Dedifferentiated amniotic fluid mesenchymal stem cell (primary cell): ENCODE measurements at regions not wholly inside any gene's neighbourhood (a gene's known extent, or its start where the extent isn't known, plus 50 kb on each side); places are given as distances from the start of the nearest gene placed in this dataset.
"Not testable (repeated sequence)": the region's sequence is repeated elsewhere in the genome, so short reads cannot be mapped to it uniquely, and the experiment has no call there.

Source experiments
- DNase-seq: peaks from one replicate; pipeline ENCODE4 v3.0.0-alpha.2; 2016; ENCODE audit errors: extremely low spot score

GRCh38 chr3:145175626-145176025 lies 985.4 kb downstream of the PLOD2 start:
- peak; percentile 80 for DNase-seq

DNA sequence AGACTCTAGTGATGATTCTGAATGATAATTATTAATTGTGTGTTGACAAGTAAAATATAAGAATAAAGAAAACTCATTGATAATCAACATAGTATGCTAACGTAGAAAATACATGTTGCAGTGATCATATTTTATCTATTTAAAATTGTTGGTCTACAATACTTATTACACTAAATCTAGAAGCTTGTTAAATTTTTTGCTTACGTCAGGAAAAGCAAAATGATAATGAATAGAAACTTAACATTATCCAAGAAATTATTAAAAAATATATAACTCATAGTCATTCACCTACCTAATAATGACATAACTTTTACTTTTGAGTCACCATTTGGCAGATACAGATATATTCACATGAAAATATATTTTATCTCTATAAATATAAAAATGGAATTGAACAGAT lies 984.1 kb downstream of the PLOD2 start:
- no peak for DNase-seq

DNA sequence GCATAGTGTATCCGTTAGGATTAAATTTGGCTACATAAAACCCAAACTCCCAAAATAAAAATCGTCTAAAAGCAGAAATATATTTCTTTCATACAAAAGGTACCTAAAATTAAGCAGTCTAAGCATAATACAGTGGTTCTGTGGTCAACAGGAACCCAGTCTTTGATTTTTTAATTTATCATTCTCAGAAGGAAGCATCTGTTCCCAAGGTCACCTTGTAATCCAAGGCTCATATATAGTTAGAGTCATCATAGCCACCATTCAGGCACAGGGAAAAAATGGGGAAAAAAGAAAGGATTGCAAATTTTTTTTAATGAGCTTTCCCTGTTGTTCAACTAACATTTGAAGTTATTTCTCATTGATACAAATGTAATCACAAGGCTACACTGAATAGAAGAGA lies 983.2 kb downstream of the PLOD2 start:
- DNase-seq = no peak

- no peak for DNase-seq
These were observed 978.6 kb downstream of the PLOD2 start for GRCh38 chr3:145182196-145182911.

GRCh38 chr3:145183261-145183660 lies 977.7 kb downstream of the PLOD2 start:
- no peak for DNase-seq

DNA sequence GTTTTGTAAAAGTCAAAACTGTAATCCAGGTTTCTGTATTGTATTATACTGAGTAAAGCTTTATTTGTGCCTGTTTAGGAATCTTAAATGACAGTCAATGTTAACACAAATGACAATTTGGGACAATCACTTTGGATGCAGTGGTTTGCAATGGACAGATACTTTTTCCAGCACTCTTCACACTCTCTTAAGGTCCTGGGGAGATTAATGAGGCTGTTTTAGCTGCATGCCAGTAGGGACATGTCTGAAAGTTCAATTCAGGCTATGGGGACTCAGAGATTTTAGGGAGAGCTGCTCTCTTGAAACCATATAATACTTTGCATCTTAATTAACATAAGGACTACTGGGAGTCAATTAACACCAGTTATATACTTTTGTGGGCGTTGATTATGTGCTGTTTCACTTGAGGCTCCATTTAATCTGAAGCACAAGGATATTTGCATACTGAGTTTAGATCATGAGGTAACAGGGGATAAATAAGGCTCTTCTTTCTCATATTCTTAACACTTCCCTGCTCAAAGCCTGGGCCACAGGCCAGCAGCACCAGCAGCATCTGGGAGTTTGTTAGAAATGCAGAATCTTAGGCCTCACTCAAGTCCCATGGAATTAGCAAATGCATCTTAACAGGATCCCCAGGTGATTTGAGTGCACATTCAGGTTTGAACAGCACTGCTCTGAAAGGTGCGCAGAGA lies 972.8 kb downstream of the PLOD2 start:
- no peak for DNase-seq

GRCh38 chr3:145190138-145190537 lies 970.8 kb downstream of the PLOD2 start:
- DNase-seq = no peak

- no peak for DNase-seq
These were observed 970.2 kb downstream of the PLOD2 start for GRCh38 chr3:145190761-145191160.

- DNase-seq = no peak
These were observed 969.4 kb downstream of the PLOD2 start for GRCh38 chr3:145191543-145191942.

DNA sequence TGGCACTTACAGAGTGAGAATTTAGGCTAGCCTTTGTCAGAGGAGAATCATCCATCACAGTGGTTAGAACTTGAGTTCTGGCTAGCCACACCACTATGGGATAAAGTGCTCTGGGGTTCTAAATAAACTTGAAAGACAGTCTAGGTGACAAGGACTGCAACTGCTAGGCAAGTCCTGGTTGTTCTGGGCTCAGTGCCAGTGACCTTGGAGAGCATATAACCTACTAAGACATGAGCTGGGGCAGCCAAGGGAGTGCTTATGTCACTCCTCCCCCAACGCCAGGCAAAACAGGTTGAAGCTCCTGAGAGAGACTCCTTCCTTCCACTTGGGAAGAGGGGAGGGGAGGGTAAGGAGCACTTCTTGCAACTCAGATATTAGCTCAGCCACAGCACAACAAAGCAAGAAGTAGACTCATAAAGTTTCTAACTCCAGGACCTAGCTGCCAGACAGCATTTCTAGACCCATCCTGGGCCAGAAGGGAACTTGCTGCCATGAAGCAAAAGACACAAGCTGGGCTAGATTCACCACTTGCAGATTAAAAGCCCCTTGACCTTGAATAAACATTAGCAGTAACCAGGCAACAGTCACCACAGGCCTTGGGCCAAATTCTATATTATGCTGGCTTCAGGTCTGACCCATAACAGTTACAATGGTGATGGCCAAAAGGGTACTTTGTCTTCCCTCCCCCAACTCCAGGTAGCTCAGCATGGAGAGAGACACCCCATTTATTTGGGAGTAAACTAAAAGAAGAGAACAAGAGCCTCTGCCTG lies 963.7 kb downstream of the PLOD2 start:
- no peak for DNase-seq

- DNase-seq = no peak
These were observed 963.2 kb downstream of the PLOD2 start for GRCh38 chr3:145197821-145198220.

DNA sequence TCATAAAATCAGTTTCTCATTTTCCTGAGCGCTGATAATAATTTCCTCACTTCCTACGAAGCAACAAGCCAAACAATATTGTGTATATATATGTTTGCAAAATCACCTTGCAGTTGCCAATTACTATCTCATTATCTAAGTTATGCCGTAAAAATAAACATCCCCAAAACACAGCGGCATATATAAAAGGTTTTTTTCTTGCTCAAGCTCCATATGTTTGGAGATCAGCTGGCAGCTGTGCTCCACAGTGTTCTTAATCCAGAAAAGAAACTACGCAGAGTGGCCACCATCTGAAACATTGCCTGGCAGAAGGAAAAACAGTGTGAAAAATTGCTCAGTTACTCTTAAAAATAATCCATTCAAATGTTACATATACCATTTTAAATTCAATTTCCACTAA lies 951.4 kb downstream of the PLOD2 start:
- DNase-seq = no peak

DNA sequence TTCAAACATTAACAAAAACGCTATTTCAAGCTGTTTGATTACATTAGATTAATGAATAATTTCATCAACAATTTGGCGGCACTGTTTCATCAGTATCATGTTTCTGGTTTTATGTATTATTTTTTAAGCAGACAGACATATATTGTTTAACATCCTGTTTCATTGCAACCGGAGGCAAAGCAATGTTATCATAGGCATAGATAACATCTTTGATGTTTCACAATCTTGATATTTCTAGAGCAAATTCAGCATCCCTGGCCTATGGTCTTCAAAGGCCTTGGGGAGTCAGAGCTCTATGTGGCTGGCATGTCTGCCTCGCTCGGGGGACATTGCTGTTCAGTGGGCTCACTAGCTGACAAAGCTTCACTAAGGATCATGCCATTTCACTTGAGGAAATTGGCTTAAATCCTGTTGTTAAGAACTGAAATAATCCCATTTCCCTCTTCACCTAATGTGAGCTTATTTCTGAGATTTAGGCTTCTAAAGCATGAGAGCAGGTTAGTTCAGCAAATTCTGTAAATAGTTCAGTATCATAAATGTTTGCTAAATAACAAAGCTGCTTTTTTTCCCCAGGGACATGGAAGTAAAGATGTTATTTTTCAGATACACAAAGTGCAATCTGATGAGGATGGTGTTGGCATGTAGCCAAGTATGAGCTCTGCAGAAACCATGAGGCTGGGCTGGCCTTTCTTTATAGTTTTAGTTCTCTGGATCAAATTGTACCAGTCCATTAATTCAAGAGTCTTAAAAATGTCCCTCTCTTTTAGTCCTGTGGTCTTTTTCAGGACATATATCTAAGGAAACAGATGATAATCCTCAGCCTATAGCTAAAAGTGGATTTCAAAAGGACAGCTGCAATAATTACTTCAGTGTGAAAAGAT lies 941.4 kb downstream of the PLOD2 start:
- no peak for DNase-seq

DNA sequence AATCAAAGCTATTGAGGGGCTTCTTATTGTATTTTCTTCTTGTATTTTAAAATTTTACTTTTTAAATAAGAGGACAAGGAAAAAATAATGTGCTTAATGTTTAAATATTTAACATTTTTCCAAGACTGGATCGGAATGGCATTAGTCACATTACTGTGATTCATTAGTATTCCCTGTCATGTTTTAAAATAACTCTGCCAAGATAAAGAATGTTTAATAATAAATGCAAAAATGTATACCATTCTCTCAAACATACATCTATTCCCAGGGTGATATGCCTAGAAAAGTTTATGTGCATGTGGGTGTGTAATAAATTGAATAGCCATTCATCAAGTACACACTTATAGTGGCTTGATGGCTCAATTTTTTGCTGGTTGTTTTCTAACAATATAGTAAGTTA lies 936.1 kb downstream of the PLOD2 start:
- DNase-seq = no peak

- DNase-seq = peak; percentile 83
These were observed 917.1 kb downstream of the PLOD2 start for GRCh38 chr3:145243875-145244274.

DNA sequence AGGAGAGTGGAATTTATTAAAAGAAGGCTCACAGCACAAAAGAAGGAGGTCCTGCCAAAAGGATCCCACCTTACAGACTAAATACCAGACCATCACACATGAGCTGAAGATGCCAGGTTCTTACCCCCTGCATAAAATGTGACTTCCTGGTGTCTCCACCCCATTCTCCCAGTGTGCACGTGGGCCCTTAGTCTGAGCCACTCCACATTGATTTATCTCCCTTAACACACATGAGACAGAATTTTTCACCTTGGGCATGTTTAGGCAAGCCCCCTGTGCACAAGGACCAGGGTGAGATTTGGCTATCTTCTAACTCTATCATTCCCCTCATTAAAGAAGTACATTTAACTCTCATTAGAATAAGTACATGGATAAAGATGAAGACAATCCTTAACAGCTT lies 916.7 kb downstream of the PLOD2 start:
- DNase-seq = no peak

GRCh38 chr3:145246291-145246690 lies 914.7 kb downstream of the PLOD2 start:
- DNase-seq = no peak

- no peak for DNase-seq
These were observed 912.1 kb downstream of the PLOD2 start for GRCh38 chr3:145248928-145249327.

GRCh38 chr3:145251311-145251710 lies 909.7 kb downstream of the PLOD2 start:
- DNase-seq = no peak

DNA sequence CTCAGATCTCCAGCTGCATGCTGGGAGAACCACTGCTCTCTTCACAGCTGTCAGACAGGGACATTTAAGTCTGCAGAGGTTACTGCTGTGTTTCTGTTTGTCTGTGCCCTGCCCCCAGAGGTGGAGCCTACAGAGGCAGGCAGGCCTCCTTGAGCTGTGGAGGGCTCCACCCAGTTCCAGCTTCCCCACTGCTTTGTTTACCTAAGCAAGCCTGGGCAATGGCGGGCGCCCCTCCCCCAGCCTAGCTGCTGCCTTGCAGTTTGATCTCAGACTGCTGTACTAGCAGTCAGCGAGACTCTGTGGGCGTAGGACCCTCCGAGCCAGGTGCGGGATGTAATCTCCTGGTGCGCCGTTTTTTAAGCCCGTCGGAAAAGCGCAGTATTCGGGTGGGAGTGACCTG lies 903.0 kb downstream of the PLOD2 start:
- not testable (repeated sequence) for DNase-seq

DNA sequence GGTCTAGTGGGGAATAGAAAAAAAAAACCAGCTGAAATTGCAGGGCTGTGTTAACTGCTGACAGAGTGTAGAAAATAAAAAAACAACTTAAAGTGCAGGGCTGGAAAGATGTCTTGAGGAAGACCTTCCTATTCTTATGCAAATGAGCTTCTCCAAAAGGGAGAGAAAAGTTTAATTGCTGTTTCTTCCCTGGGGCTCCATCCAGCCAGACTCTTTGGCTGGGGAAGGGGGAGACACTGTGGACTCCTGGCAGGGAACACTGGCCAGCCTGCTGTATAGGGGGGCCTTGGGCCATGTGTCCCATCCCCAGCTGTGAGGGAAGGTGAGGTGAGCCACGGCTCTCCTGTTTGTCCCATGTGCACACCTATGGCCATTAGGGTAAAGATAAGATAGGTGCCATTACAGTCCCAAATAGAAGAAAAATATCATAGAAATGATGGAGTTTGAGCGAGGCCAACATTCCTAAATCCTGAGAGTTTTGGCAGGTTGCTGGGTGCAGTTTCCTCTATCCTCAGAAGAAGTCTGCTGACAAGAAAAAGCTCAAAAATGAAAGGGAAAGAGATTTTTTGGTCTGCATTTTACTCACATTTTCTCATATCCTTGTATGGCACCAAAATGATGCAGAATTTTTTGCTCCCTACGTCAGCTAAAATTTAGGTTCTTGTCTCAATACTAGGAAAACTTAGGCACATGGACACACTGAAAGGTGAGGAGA lies 901.7 kb downstream of the PLOD2 start:
- no peak for DNase-seq
